Caco-2 (cell line): ENCODE measurements at regions not wholly inside any gene's neighbourhood (a gene's known extent, or its start where the extent isn't known, plus 50 kb on each side); places are given as distances from the start of the nearest gene placed in this dataset.

ENCODE experiments used
- BruUV-seq: library from RNA; stranded (reverse); fragments of 400-500 nt; replicated peaks from 2 replicates; lab custom pipeline; 2021; lab: Mats Ljungman, UMichigan
- CTCF ChIA-PET: fragments of 300-600 bp; sonication (Branson Sonifier 250); formaldehyde crosslinking; loops from one replicate; lab custom pipeline; 2022; ENCODE audit warnings: antibody characterized with exemption; lab: Charles Lee
- POLR2A ChIA-PET: fragments of 300-600 bp; sonication (Branson Sonifier 250); formaldehyde crosslinking; loops from one replicate; lab custom pipeline; 2022; ENCODE audit warnings: antibody characterized with exemption; lab: Charles Lee
- DNase-seq, 2 experiments: peaks; one replicate each; pipeline versions ENCODE4 v3.0.0 to v3.0.0-alpha.2; 2020 to 2022
- H3K27me3 ChIP-seq: replicated peaks from 2 replicates; pipeline ENCODE4 v1.6.0; 2011; ENCODE audit warnings: low read length; ENCODE audit not compliant: control insufficient read depth, insufficient read depth
- H3K36me3 ChIP-seq: 2 replicates; pipeline ENCODE4 v1.5.1; 2011; ENCODE audit warnings: low read length; ENCODE audit not compliant: control insufficient read depth, insufficient read depth
- H3K4me1 ChIP-seq: fragments of 250-450 bp; sonication (Bioruptor Pico); 2 replicates; pipeline ENCODE4 v1.5.1; 2020; ENCODE audit warnings: mild to moderate bottlenecking
- H3K4me3 ChIP-seq: 2 replicates; pipeline ENCODE4 v1.5.1; 2011; ENCODE audit warnings: low read depth, mild to moderate bottlenecking, control low read depth, low read length
- H3K9me3 ChIP-seq: fragments of 250-450 bp; sonication (Bioruptor Pico); 2 replicates; pipeline ENCODE4 v1.5.1; 2020; ENCODE audit warnings: mild to moderate bottlenecking, moderate library complexity
- H3K27ac Mint-ChIP-seq: one replicate; pipeline ENCODE4 v1.8.0; 2022; ENCODE audit warnings: mixed read lengths; ENCODE audit not compliant: unreplicated experiment
- H3K27me3 Mint-ChIP-seq: one replicate; pipeline ENCODE4 v1.8.0; 2022; ENCODE audit warnings: mixed read lengths; ENCODE audit not compliant: insufficient read depth, unreplicated experiment
- H3K36me3 Mint-ChIP-seq: one replicate; pipeline ENCODE4 v1.8.0; 2022; ENCODE audit warnings: mild to moderate bottlenecking, mixed read lengths; ENCODE audit not compliant: insufficient read depth, unreplicated experiment
- H3K4me1 Mint-ChIP-seq: one replicate; pipeline ENCODE4 v1.8.0; 2022; ENCODE audit warnings: low read depth, mixed read lengths; ENCODE audit not compliant: unreplicated experiment
- H3K4me3 Mint-ChIP-seq: one replicate; pipeline ENCODE4 v1.8.0; 2022; ENCODE audit warnings: mild to moderate bottlenecking, moderate library complexity, mixed read lengths; ENCODE audit not compliant: unreplicated experiment
- H3K9me3 Mint-ChIP-seq: one replicate; pipeline ENCODE4 v1.8.0; 2022; ENCODE audit warnings: mixed read lengths; ENCODE audit not compliant: unreplicated experiment
- intact Hi-C: fragments of 100-400 bp; cut with micrococcal nuclease; formaldehyde crosslinking; loops from one replicate; pipeline ENCODE4 v1.10.0; 2022; ENCODE audit not compliant: unreplicated experiment
- TF ChIP-seq, protein P1 (sequence below), 2 experiments: fragments of 200-600 bp in 1 of 2; IDR thresholded peaks; 1 replicate in 1 of 2; 2 replicates in 1 of 2; pipeline versions ENCODE4 v1.5.1 to v1.8.0; 2011 to 2022; ENCODE audit warnings: antibody characterized with exemption in 1 of 2, control low read depth in 1 of 2, inconsistent platforms in 1 of 2, low read depth in 1 of 2, low read length in 1 of 2, mild to moderate bottlenecking in 1 of 2, moderate library complexity in 1 of 2; ENCODE audit not compliant: insufficient read depth in 1 of 2, severe bottlenecking in 1 of 2, unreplicated experiment in 1 of 2

DNA sequence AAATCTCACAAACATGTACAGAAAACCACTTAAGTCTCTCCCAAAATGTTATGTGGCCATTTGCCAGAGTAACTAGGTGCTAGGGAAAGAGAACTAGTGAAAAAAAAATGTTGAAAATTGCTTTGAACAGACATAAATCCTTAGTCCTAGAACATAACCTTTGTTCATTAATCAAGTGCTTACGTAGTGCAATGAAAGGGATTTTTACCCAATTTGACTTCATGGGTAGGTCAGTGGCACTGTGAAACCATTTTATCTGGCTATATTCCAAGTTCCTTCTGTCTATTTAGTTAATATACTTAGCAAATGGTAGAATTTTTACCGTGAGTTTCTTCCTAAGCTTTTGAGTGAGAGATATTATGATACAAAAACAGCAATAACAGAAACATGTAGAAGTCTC, 209.4 kb downstream of the DIPK2A start:
- H3K4me1 Mint-ChIP-seq: peaks cover 7% of the 10 kb centered on the region
- Histone ChIP-seq H3K4me1 (no peaks in the 10 kb centered on the region), H3K27me3 (no peaks in the 10 kb centered on the region), H3K4me3 (no peak overlapping the region), H3K9me3 (no peaks in the 10 kb centered on the region; the same call in 1 of the 2 replicates), H3K36me3 (no peaks in the 10 kb centered on the region)
- peaks cover 35% of the 10 kb centered on the region for H3K9me3 Mint-ChIP-seq
- DNase-seq: no peak
- no peak overlapping the region for H3K4me3 Mint-ChIP-seq
- TF ChIP-seq, protein P1, sequence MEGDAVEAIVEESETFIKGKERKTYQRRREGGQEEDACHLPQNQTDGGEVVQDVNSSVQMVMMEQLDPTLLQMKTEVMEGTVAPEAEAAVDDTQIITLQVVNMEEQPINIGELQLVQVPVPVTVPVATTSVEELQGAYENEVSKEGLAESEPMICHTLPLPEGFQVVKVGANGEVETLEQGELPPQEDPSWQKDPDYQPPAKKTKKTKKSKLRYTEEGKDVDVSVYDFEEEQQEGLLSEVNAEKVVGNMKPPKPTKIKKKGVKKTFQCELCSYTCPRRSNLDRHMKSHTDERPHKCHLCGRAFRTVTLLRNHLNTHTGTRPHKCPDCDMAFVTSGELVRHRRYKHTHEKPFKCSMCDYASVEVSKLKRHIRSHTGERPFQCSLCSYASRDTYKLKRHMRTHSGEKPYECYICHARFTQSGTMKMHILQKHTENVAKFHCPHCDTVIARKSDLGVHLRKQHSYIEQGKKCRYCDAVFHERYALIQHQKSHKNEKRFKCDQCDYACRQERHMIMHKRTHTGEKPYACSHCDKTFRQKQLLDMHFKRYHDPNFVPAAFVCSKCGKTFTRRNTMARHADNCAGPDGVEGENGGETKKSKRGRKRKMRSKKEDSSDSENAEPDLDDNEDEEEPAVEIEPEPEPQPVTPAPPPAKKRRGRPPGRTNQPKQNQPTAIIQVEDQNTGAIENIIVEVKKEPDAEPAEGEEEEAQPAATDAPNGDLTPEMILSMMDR (IDR thresholded peaks at IDR 0.05; ENCODE audit: insufficient read depth in 1 of 2, low read depth in 1 of 2, low read length in 1 of 2, severe bottlenecking in 1 of 2, unreplicated experiment in 1 of 2): no peak
- ChIA-PET CTCF (no interaction called here), POLR2A (no interaction called here)
- no TSS peak for BruUV-seq
- no peak overlapping the region for H3K27ac Mint-ChIP-seq
- H3K27me3 Mint-ChIP-seq: no peaks in the 10 kb centered on the region
- no peaks in the 10 kb centered on the region for H3K36me3 Mint-ChIP-seq
- intact Hi-C loops: no loop called here

DNA sequence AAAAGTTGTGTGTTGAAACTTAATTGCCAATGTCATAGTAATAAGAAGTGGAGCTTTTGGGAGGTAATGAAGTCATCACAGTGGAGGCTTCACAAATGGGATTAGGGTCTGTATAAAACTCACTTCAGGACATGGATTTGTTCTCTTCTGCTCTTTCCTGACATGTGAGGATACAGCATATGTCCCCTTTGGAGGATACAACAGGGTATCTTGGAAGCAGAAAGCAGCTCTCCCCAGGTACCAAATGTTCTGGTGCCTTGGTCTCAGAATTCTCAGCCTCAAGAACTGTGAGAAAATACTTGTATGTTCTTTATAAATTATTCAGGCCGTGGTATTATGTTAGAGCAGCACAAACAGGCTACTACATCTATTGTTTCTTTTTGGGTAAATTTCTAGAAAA, 210.9 kb downstream of the DIPK2A start:
- H3K4me3 ChIP-seq: no peak overlapping the region
- no peaks in the 10 kb centered on the region for H3K36me3 ChIP-seq
- H3K4me1 ChIP-seq: no peaks in the 10 kb centered on the region
- ChIA-PET POLR2A (no interaction called here), CTCF (interaction anchor here (0.6 kb wide), 1 partner anchor 272 kb away, joined by 3 read pairs; no protein-coding TSS in a partner anchor)
- no peak overlapping the region for H3K27ac Mint-ChIP-seq
- H3K4me3 Mint-ChIP-seq: no peak overlapping the region
- H3K9me3 Mint-ChIP-seq: peaks cover 27% of the 10 kb centered on the region
- H3K36me3 Mint-ChIP-seq: no peaks in the 10 kb centered on the region
- intact Hi-C loops: no loop called here
- no peaks in the 10 kb centered on the region for H3K27me3 ChIP-seq
- TF ChIP-seq, protein P1 (IDR thresholded peaks at IDR 0.05; ENCODE audit: insufficient read depth in 1 of 2, low read depth in 1 of 2, low read length in 1 of 2, severe bottlenecking in 1 of 2, unreplicated experiment in 1 of 2): no peak
- H3K9me3 ChIP-seq: no peaks in the 10 kb centered on the region; the same call in 1 of the 2 replicates
- H3K27me3 Mint-ChIP-seq: no peaks in the 10 kb centered on the region
- peaks cover 7% of the 10 kb centered on the region for H3K4me1 Mint-ChIP-seq
- DNase-seq: no peak
- no TSS peak for BruUV-seq

DNA sequence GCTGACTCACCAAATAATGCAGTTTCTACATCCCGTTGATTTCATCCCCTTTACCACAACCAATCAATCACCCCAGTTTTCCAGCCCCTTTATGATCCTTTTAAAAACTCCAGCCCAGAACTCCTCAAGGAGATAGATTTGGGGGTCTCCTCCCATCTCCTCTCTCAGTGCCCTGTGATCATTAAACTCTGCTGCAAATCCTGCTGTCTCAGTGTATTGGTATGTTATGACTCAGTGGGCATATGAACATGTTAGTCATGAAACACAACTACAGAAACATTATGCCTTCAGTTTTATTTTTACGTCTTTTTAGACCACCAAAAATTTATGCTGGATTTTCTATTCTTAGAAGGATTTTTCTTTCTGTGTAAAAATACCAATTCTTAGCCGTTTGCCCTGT, 213.7 kb downstream of the DIPK2A start:
- H3K4me1 Mint-ChIP-seq: peaks cover 7% of the 10 kb centered on the region
- ChIA-PET POLR2A (no interaction called here), CTCF (no interaction called here)
- H3K27me3 Mint-ChIP-seq: no peaks in the 10 kb centered on the region
- no peaks in the 10 kb centered on the region for H3K36me3 ChIP-seq
- no peak overlapping the region for H3K27ac Mint-ChIP-seq
- H3K9me3 Mint-ChIP-seq: peaks cover 27% of the 10 kb centered on the region
- H3K27me3 ChIP-seq: no peaks in the 10 kb centered on the region
- H3K9me3 ChIP-seq: no peaks in the 10 kb centered on the region; the same call in 1 of the 2 replicates
- intact Hi-C loops: no loop called here
- H3K4me1 ChIP-seq: no peaks in the 10 kb centered on the region
- H3K36me3 Mint-ChIP-seq: no peaks in the 10 kb centered on the region
- no peak for DNase-seq
- H3K4me3 ChIP-seq: no peak overlapping the region
- no peak overlapping the region for H3K4me3 Mint-ChIP-seq
- BruUV-seq: no TSS peak
- TF ChIP-seq, protein P1 (IDR thresholded peaks at IDR 0.05; ENCODE audit: insufficient read depth in 1 of 2, low read depth in 1 of 2, low read length in 1 of 2, severe bottlenecking in 1 of 2, unreplicated experiment in 1 of 2): no peak
